GM06990 (cell line): ENCODE measurements at regions not wholly inside any gene's neighbourhood (a gene's known extent, or its start where the extent isn't known, plus 50 kb on each side); places are given as distances from the start of the nearest gene placed in this dataset.
A peak's percentile ranks its signal among the peaks of the same experiment; 100 is the strongest.

Experiments used
- DNase-seq: peaks from one replicate; pipeline ENCODE4 v3.0.0-alpha.2; 2011; ENCODE audit not compliant: insufficient read length; ENCODE audit errors: extremely low read depth
- H3K27me3 ChIP-seq: replicated peaks from 2 replicates; pipeline ENCODE4 v1.6.0; 2011; ENCODE audit warnings: low read length; ENCODE audit not compliant: control insufficient read depth, insufficient read depth
- H3K36me3 ChIP-seq: 2 replicates; pipeline ENCODE4 v1.5.1; 2011; ENCODE audit warnings: low read length; ENCODE audit not compliant: control insufficient read depth, insufficient read depth
- H3K4me3 ChIP-seq: replicated peaks from 2 replicates; pipeline ENCODE4 v1.5.1; 2011; ENCODE audit warnings: low read depth, mild to moderate bottlenecking, control low read depth, low read length
- CTCF ChIP-seq: IDR thresholded peaks from 2 replicates; pipeline ENCODE4 v1.5.1; 2011; ENCODE audit warnings: low read length, control low read depth, mild to moderate bottlenecking, inconsistent platforms; ENCODE audit not compliant: insufficient read depth, poor library complexity, severe bottlenecking

DNA sequence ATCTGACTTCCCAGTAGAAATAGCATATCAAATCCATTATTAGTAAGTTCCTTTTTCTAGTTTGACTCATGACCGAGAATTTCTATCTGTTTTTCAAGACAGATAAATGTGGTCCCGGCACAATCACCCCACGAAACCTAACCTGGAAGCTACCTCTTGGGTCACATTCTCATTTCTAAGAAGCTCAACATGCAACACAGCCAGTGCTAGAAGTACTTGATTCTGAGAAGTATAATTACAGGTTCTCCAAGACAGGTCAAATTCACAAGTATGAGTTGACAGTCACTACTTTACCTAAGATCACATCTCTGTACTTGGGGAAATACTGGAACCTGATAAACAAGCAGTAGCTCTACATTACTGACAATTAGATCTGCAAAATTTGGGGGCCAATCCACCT lies 54.0 kb upstream of the PLAC1 start:
- no peak for TF ChIP-seq CTCF
- Histone ChIP-seq H3K4me3 (no peak overlapping the region), H3K27me3 (no peaks in the 10 kb centered on the region), H3K36me3 (no peaks in the 10 kb centered on the region)
- DNase-seq: peak; percentile 9

DNA sequence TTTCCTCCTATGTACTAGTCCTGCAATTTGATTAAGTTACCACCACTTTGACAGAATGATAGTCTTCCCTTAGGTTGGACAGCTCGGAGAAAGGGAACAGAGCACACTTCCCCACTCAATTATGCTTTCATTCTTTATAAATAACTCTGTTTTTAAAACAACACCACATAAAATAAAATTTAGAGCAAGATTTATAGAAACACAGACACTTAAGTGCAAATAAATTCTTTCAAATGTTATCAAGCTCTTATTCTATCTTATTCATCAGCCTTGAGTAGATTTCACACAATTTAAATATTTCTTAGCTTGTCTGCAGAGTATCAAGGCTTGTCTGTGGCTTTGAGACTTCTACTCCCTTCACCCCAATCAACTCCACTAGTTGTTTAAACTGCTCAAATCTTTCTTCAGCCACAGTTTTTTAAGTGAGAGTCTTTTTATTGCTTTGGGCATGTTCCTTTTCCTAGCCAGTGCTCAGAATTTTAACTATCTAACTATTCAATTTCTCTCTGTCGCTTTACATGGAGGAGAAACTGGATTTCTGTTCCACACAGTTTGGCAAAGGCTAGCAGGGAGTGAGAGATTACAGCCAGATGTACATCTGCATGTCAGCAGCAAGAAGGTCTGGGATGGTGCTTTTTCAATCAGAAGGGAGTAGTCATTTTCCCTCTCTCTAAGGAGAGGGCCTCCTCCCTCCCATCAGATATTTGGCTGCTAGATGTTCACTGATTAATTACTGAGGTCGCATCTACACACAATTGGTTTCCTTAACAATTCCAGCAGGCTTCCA lies 53.1 kb upstream of the PLAC1 start:
- Histone ChIP-seq H3K36me3 (no peaks in the 10 kb centered on the region), H3K27me3 (no peaks in the 10 kb centered on the region), H3K4me3 (no peak overlapping the region)
- no peak for DNase-seq
- no peak for TF ChIP-seq CTCF
